Lower leg skin (tissue), 3 donors: ENCODE measurements at regions not wholly inside any gene's neighbourhood (a gene's known extent, or its start where the extent isn't known, plus 50 kb on each side); places are given as distances from the start of the nearest gene placed in this dataset.

Experiments
- POLR2A ChIP-seq, 2 donors: fragments of 450-650 bp; IDR thresholded peaks; one replicate each; pipeline ENCODE4 v1.6.1; 2016 to 2017; ENCODE audit warnings: antibody characterized with exemption in 2 of 2, mild to moderate bottlenecking in 1 of 2, moderate library complexity in 1 of 2
- TF ChIP-seq, protein P1 (sequence below), 3 donors: fragments of 450-650 bp; IDR thresholded peaks; one replicate each; pipeline ENCODE4 v1.5.1; 2016; ENCODE audit warnings: antibody characterized with exemption in 3 of 3, mild to moderate bottlenecking in 3 of 3, moderate library complexity in 2 of 3

DNA sequence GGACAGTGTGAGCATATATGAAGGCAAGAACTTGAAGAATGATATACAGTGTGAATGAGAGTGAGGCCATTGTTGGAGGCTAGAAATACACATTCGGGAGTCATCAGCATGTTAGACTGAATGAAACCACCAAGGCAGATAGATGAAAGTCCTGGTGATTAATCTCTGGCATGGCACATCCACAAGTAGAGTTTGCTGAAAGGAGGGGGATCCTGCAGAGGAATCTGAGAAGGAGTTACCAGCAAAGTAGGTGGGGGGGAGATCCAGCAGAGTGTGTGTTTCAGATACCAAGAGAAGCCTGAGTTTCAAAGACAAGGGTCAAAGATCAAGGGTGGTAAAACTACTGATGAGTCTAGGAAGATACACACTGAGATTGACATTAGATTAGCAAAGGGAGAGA lies 426.7 kb upstream of the DCN start:
- no peak for TF ChIP-seq POLR2A (IDR thresholded peaks at IDR 0.05)
- TF ChIP-seq, protein P1, sequence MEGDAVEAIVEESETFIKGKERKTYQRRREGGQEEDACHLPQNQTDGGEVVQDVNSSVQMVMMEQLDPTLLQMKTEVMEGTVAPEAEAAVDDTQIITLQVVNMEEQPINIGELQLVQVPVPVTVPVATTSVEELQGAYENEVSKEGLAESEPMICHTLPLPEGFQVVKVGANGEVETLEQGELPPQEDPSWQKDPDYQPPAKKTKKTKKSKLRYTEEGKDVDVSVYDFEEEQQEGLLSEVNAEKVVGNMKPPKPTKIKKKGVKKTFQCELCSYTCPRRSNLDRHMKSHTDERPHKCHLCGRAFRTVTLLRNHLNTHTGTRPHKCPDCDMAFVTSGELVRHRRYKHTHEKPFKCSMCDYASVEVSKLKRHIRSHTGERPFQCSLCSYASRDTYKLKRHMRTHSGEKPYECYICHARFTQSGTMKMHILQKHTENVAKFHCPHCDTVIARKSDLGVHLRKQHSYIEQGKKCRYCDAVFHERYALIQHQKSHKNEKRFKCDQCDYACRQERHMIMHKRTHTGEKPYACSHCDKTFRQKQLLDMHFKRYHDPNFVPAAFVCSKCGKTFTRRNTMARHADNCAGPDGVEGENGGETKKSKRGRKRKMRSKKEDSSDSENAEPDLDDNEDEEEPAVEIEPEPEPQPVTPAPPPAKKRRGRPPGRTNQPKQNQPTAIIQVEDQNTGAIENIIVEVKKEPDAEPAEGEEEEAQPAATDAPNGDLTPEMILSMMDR (IDR thresholded peaks at IDR 0.05): no peak
